Heart left ventricle (tissue), 16 donors: ENCODE measurements at regions not wholly inside any gene's neighbourhood (a gene's known extent, or its start where the extent isn't known, plus 50 kb on each side); places are given as distances from the start of the nearest gene placed in this dataset.

Source experiments
- ATAC-seq, 4 donors: fragments of 200-7000 bp; cut with Tn5 transposase; one replicate each; pipeline ENCODE4 v1.9.1; 2020 to 2022; ENCODE audit warnings: moderate library complexity in 4 of 4, mild to moderate bottlenecking in 3 of 4, moderate number of reproducible peaks in 1 of 4
- DNase-seq, 5 donors: peaks; one replicate each; pipeline ENCODE4 v3.0.0-alpha.2; 2020
- H3K27ac ChIP-seq, 12 donors: fragments of 200-600 bp; sonication (generic) in 4 of 12; one replicate each; pipeline versions ENCODE4 v1.5.0 to v1.8.0; 2016 to 2022; ENCODE audit warnings: mild to moderate bottlenecking in 2 of 12
- H3K27me3 ChIP-seq, 9 donors: fragments of 200-600 bp; sonication (generic) in 2 of 9; one replicate each; pipeline versions ENCODE4 v1.5.1 to v1.8.0; 2016 to 2022; ENCODE audit warnings: mild to moderate bottlenecking in 3 of 9
- H3K36me3 ChIP-seq, 9 donors: fragments of 200-600 bp; sonication (generic) in 2 of 9; one replicate each; pipeline versions ENCODE4 v1.5.0 to v1.8.0; 2018 to 2022; ENCODE audit warnings: mild to moderate bottlenecking in 2 of 9
- H3K4me1 ChIP-seq, 12 donors: fragments of 200-600 bp; sonication (generic) in 4 of 12; one replicate each; pipeline versions ENCODE4 v1.5.0 to v1.8.0; 2016 to 2022; ENCODE audit warnings: mild to moderate bottlenecking in 3 of 12
- H3K4me3 ChIP-seq, 12 donors: fragments of 200-600 bp; sonication (generic) in 4 of 12; one replicate each; pipeline versions ENCODE4 v1.5.0 to v1.8.0; 2017 to 2022; ENCODE audit warnings: mild to moderate bottlenecking in 9 of 12, moderate library complexity in 4 of 12
- H3K9me3 ChIP-seq, 12 donors: fragments of 200-600 bp; sonication (generic) in 4 of 12; one replicate each; pipeline versions ENCODE4 v1.5.0 to v1.8.0; 2016 to 2022; ENCODE audit warnings: mild to moderate bottlenecking in 1 of 12
- POLR2A ChIP-seq, 2 donors: fragments of 450-650 bp; IDR thresholded peaks; one replicate each; pipeline ENCODE4 v1.6.1; 2017; ENCODE audit warnings: antibody characterized with exemption in 2 of 2, mild to moderate bottlenecking in 2 of 2, moderate library complexity in 2 of 2
- WGBS, 4 donors: extraction: QIAGEN DNeasy Blood & Tissue Kit in 2 of 4; methylation state at CpG; one replicate each; pipeline versions ENCODE4 v1.1.5 to v1.1.7; 2013 to 2018; 5-methylcytosine and 5-hydroxymethylcytosine counted together
- intact Hi-C, 10 donors: fragments of 100-400 bp; cut with DNase I; formaldehyde crosslinking; loops; one replicate each; pipeline versions ENCODE4 v1.11.1 to v1.14.2; 2022
- TF ChIP-seq, protein P1 (sequence below), 12 donors: fragments of 200-600 bp; sonication (generic) in 4 of 12; IDR thresholded peaks; one replicate each; pipeline versions ENCODE4 v1.5.0 to v1.8.0; 2018 to 2022; ENCODE audit warnings: antibody characterized with exemption in 12 of 12, mild to moderate bottlenecking in 5 of 12
- donor health status: ischemic (EF 13 %, LVEDD 7.1; RV severe dilation, severe dysfunction).
- donor health status: healthy with polysubstance abuse.
- donor health status: DM: no; HTN: yes; CAD: no.
- donor health status: DM: no; HTN: no; CAD: no.
- donor health status: ischemic (EF 25% LVEDD 6.9; RV normal size, moderate dysfunction).
- donor health status: ischemic (EF 25% LVEDD 5.7; RV mildly dilated, moderate dysfunction).
- donor health status: healthy.
- donor health status: DM: yes; HTN: yes; CAD: no.
- donor health status: ischemic (EF 35%, LVEDD 5.7; RV mildly dilated, moderate dysfunction).
- donor health status: nonischemic (EF 11% LVEDD 7.7; RV severe dilation, severe dysfunction).
- donor health status: DM: yes; HTN: yes; CAD: no.
- donor health status: PGD.
- donor health status: ischemic (EF 29% LVEDD 5.4; RV normal size, mild dysfunction).
- donor health status: nonischemic (EF 23%, LVEDD 6.1; RV moderate dilation, normal function).

- no peak overlapping the region for H3K27ac ChIP-seq
- intact Hi-C loops = no loop called here
- no peaks in the 10 kb centered on the region for H3K27me3 ChIP-seq
- H3K36me3 ChIP-seq = no peaks in the 10 kb centered on the region
- H3K9me3 ChIP-seq = peaks cover 0 to 9% (median 0%) of the 10 kb centered on the region in 12 donors
- DNase-seq (no peak), ATAC-seq (no peak)
- H3K4me1 ChIP-seq = peaks cover 0 to 6% (median 2%) of the 10 kb centered on the region in 12 donors
- TF ChIP-seq, protein P1, sequence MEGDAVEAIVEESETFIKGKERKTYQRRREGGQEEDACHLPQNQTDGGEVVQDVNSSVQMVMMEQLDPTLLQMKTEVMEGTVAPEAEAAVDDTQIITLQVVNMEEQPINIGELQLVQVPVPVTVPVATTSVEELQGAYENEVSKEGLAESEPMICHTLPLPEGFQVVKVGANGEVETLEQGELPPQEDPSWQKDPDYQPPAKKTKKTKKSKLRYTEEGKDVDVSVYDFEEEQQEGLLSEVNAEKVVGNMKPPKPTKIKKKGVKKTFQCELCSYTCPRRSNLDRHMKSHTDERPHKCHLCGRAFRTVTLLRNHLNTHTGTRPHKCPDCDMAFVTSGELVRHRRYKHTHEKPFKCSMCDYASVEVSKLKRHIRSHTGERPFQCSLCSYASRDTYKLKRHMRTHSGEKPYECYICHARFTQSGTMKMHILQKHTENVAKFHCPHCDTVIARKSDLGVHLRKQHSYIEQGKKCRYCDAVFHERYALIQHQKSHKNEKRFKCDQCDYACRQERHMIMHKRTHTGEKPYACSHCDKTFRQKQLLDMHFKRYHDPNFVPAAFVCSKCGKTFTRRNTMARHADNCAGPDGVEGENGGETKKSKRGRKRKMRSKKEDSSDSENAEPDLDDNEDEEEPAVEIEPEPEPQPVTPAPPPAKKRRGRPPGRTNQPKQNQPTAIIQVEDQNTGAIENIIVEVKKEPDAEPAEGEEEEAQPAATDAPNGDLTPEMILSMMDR (IDR thresholded peaks at IDR 0.05) = no peak
- TF ChIP-seq POLR2A (IDR thresholded peaks at IDR 0.05) = no peak
- H3K4me3 ChIP-seq = no peak overlapping the region
- 66 to 91% (median 88%) methylated on average over 1 of the region's 1 CpG for WGBS, 4 donors
Observed at GRCh38 chr5:120400356-120400755, 63.7 kb upstream of the PRR16 start.

GRCh38 chr5:120402606-120403005 lies 61.5 kb upstream of the PRR16 start:
- Histone ChIP-seq H3K4me1 (peaks cover 0 to 14% (median 9%) of the 10 kb centered on the region in 12 donors), H3K27me3 (no peaks in the 10 kb centered on the region), H3K27ac (no peak overlapping the region), H3K4me3 (no peak overlapping the region), H3K9me3 (peaks cover 0 to 9% (median 0%) of the 10 kb centered on the region in 12 donors), H3K36me3 (no peaks in the 10 kb centered on the region)
- DNase-seq (no peak), ATAC-seq (no peak)
- WGBS, 4 donors = 78 to 88% (median 84%) methylated on average over 2 of the region's 2 CpGs
- intact Hi-C loops = no loop called here
- TF ChIP-seq POLR2A (IDR thresholded peaks at IDR 0.05) = no peak
- TF ChIP-seq, protein P1 (IDR thresholded peaks at IDR 0.05) = no peak

GRCh38 chr5:120405286-120405864 lies 58.7 kb upstream of the PRR16 start:
- Histone ChIP-seq H3K27me3 (no peaks in the 10 kb centered on the region), H3K36me3 (no peaks in the 10 kb centered on the region), H3K27ac (peak overlapping the region in 3 of 12 donors; percentile 14 to 62 (median 32)), H3K9me3 (peaks cover 0 to 6% (median 0%) of the 10 kb centered on the region in 12 donors), H3K4me1 (peaks cover 0 to 14% (median 9%) of the 10 kb centered on the region in 12 donors), H3K4me3 (no peak overlapping the region)
- intact Hi-C loops = no loop called here
- 60 to 74% (median 73%) methylated on average over 1 of the region's 1 CpG for WGBS, 4 donors
- ATAC-seq (peak in 2 of 4 donors; percentile 66 to 81), DNase-seq (no peak)
- no peak for TF ChIP-seq POLR2A (IDR thresholded peaks at IDR 0.05)
- TF ChIP-seq, protein P1 (IDR thresholded peaks at IDR 0.05) = no peak

GRCh38 chr5:120405923-120406322 lies 58.2 kb upstream of the PRR16 start:
- Histone ChIP-seq H3K4me3 (no peak overlapping the region), H3K27ac (peak overlapping the region in 2 of 12 donors; percentile 14 to 62), H3K36me3 (no peaks in the 10 kb centered on the region), H3K4me1 (peaks cover 0 to 14% (median 9%) of the 10 kb centered on the region in 12 donors), H3K27me3 (no peaks in the 10 kb centered on the region), H3K9me3 (peaks cover 0 to 6% (median 0%) of the 10 kb centered on the region in 12 donors)
- peak in 2 of 4 donors; percentile 33 to 55 for ATAC-seq
- DNase-seq = no peak
- no peak for TF ChIP-seq POLR2A (IDR thresholded peaks at IDR 0.05)
- TF ChIP-seq, protein P1 (IDR thresholded peaks at IDR 0.05) = no peak
- intact Hi-C loops = no loop called here
